HepG2 (cell line): ENCODE measurements at regions not wholly inside any gene's neighbourhood (a gene's known extent, or its start where the extent isn't known, plus 50 kb on each side); places are given as distances from the start of the nearest gene placed in this dataset.

Experiments
- ATAC-seq: fragments of 200-7000 bp; cut with Tn5 transposase; 3 replicates; pipeline ENCODE4 v1.9.1; 2020; ENCODE audit warnings: mild to moderate bottlenecking, moderate library complexity
- BruUV-seq: library from RNA; stranded (reverse); fragments of 400-500 nt; replicated peaks from 2 replicates; lab custom pipeline; 2021; lab: Mats Ljungman, UMichigan
- CTCF ChIA-PET: fragments of 300-600 bp; formaldehyde crosslinking; extraction: SDS; loops from one replicate; lab custom pipeline; 2021; ENCODE audit warnings: low total read pairs, inconsistent platforms, low intra/inter-chr PET ratio; lab: Yijun Ruan, JAX
- POLR2A ChIA-PET: fragments of 350-600 bp; sonication (Branson Sonifier 250); formaldehyde crosslinking; loops from one replicate; lab custom pipeline; 2020; ENCODE audit warnings: antibody characterized with exemption, inconsistent platforms; lab: Yijun Ruan, JAX
- DNase-seq: peaks from one replicate; pipeline ENCODE4 v3.0.0-alpha.2; 2015; ENCODE audit warnings: low spot score
- FAIRE-seq: peaks from 3 replicates; lab custom pipeline; 2011; peaks lifted over from hg19 to GRCh38; lab: Jason Lieb, UNC
- H2AFZ ChIP-seq: one replicate; pipeline ENCODE4 v1.6.1; 2011; ENCODE audit warnings: low read length, inconsistent platforms
- H3K27ac ChIP-seq: fragments of 300-600 bp; 3 replicates; pipeline ENCODE4 v1.8.0; 2011; ENCODE audit warnings: mixed run types, mild to moderate bottlenecking, mixed read lengths, low read length, inconsistent platforms; ENCODE audit not compliant: insufficient read depth; ENCODE audit errors: extremely low read length
- H3K27me3 ChIP-seq, 2 experiments: fragments of 200-600 bp in 1 of 2; 2 replicates in 1 of 2; 3 replicates in 1 of 2; pipeline versions ENCODE4 v1.6.0 to v1.8.0; 2011; ENCODE audit warnings: low read length in 2 of 2, mild to moderate bottlenecking in 2 of 2, moderate library complexity in 2 of 2, inconsistent platforms in 1 of 2; ENCODE audit not compliant: insufficient read depth in 2 of 2, control insufficient read depth in 1 of 2
- H3K36me3 ChIP-seq, 2 experiments: fragments of 200-600 bp in 1 of 2; replicated peaks in 1 of 2; 2 replicates in 1 of 2; 3 replicates in 1 of 2; pipeline versions ENCODE4 v1.5.1 to v1.8.0; 2011; ENCODE audit warnings: low read length in 2 of 2, inconsistent platforms in 1 of 2; ENCODE audit not compliant: insufficient read depth in 2 of 2, control insufficient read depth in 1 of 2
- H3K4me1 ChIP-seq: 2 replicates; pipeline ENCODE4 v1.5.1; 2012; ENCODE audit warnings: low read length, inconsistent platforms; ENCODE audit not compliant: insufficient read depth
- H3K4me2 ChIP-seq: 2 replicates; pipeline ENCODE4 v1.6.0; 2011; ENCODE audit warnings: low read depth, low read length, inconsistent platforms
- H3K4me3 ChIP-seq, 3 experiments: fragments of 200-600 bp in 1 of 3; sonication (generic), shearing (Covaris generic) in 1 of 3; replicated peaks in 1 of 3; 2 replicates each; pipeline ENCODE4 v1.5.1; 2011 to 2016; ENCODE audit warnings: low read length in 3 of 3, inconsistent platforms in 2 of 3, low read depth in 2 of 3, mild to moderate bottlenecking in 2 of 3, control low read depth in 1 of 3, mixed read lengths in 1 of 3; ENCODE audit not compliant: insufficient read depth in 1 of 3
- H3K79me2 ChIP-seq: one replicate; pipeline ENCODE4 v1.6.1; 2011; ENCODE audit warnings: low read length, inconsistent platforms; ENCODE audit not compliant: insufficient read depth
- H3K9ac ChIP-seq: 2 replicates; pipeline ENCODE4 v1.6.0; 2011; ENCODE audit warnings: mild to moderate bottlenecking, low read depth, low read length, inconsistent platforms; ENCODE audit not compliant: insufficient read depth
- H3K9me3 ChIP-seq: 2 replicates; pipeline ENCODE4 v1.5.1; 2012; ENCODE audit warnings: mild to moderate bottlenecking, low read length
- H4K20me1 ChIP-seq: 2 replicates; pipeline ENCODE4 v1.6.0; 2011; ENCODE audit warnings: inconsistent platforms, mild to moderate bottlenecking, low read length, moderate library complexity; ENCODE audit not compliant: insufficient read depth
- FOXM1 ChIP-seq: sonication (generic); formaldehyde crosslinking; IDR thresholded peaks from 2 replicates; pipeline ENCODE4 v1.5.0; 2020; ENCODE audit warnings: missing genetic modification reagents
- GABPB1 ChIP-seq: IDR thresholded peaks from 2 replicates; pipeline ENCODE4 v1.6.1; 2016; ENCODE audit warnings: mild to moderate bottlenecking, missing genetic modification reagents, moderate library complexity, missing compliant biosample characterization
- MNT ChIP-seq: fragments of 450-650 bp; IDR thresholded peaks from 2 replicates; pipeline ENCODE4 v1.6.1; 2016
- NRL ChIP-seq: sonication (generic); formaldehyde crosslinking; IDR thresholded peaks from 2 replicates; pipeline ENCODE4 v1.5.0; 2020; ENCODE audit warnings: missing genetic modification reagents, mild to moderate bottlenecking, moderate library complexity, borderline replicate concordance
- SALL1 ChIP-seq: sonication (generic); formaldehyde crosslinking; IDR thresholded peaks from 2 replicates; pipeline ENCODE4 v1.8.0; 2022; ENCODE audit warnings: mild to moderate bottlenecking, missing genetic modification reagents
- ZFP36L2 ChIP-seq: sonication (generic); formaldehyde crosslinking; IDR thresholded peaks from 2 replicates; pipeline ENCODE4 v1.4.0; 2020; ENCODE audit warnings: missing genetic modification reagents
- ZNF234 ChIP-seq: sonication (generic); formaldehyde crosslinking; conservative IDR thresholded peaks from 2 replicates; pipeline ENCODE4 v1.5.1; 2020; ENCODE audit warnings: mild to moderate bottlenecking, missing genetic modification reagents
- ZNF367 ChIP-seq: sonication (generic); formaldehyde crosslinking; IDR thresholded peaks from 2 replicates; pipeline ENCODE4 v1.4.0; 2020; ENCODE audit warnings: missing genetic modification reagents, borderline replicate concordance
- ZNF574 ChIP-seq: sonication (generic); formaldehyde crosslinking; IDR thresholded peaks from 2 replicates; pipeline ENCODE4 v1.4.0; 2020; ENCODE audit warnings: missing genetic modification reagents
- ZNF776 ChIP-seq: sonication (generic); formaldehyde crosslinking; IDR thresholded peaks from 2 replicates; pipeline ENCODE4 v1.4.0; 2020; ENCODE audit warnings: mild to moderate bottlenecking, missing genetic modification reagents
- WGBS: methylation state at CpG from one replicate; pipeline ENCODE4 v1.1.6; 2017; ENCODE audit warnings: low lambda C conversion rate; 5-methylcytosine and 5-hydroxymethylcytosine counted together
- in situ Hi-C: cut with HindIII; loops from 2 replicates; pipeline ENCODE4 v1.10.0; 2017; ENCODE audit warnings: low pct_unique_long_range_greater_than_20kb; ENCODE audit not compliant: extremely low pct_ligation_motif_present
- intact Hi-C: fragments of 100-400 bp; cut with micrococcal nuclease; formaldehyde crosslinking; loops from one replicate; pipeline ENCODE4 v1.10.0; 2022; ENCODE audit not compliant: unreplicated experiment

DNA sequence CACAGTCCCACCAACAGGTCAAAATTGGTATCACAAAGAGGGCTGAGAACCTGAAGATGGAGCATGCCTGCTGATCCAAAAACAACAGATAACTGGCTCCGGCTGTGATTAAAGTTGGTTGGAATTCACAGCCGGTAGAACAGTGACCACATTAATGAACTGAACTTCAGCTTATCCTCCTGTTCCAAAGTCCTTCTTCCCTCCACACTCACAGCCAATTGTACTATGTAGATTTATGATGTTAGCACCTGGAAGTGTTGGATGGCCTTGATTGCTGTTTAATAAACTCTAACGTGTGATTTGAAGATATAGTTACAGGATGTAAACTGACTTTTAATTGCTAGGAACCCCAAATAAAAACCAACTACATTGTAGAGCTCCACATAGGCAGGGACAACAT, 367.3 kb upstream of the FRG2C start:
- ChIA-PET POLR2A (no interaction called here), CTCF (no interaction called here)
- no peak overlapping the region for H3K4me3 ChIP-seq
- H3K79me2 ChIP-seq: no peaks in the 10 kb centered on the region
- no peaks in the 10 kb centered on the region for H4K20me1 ChIP-seq
- ATAC-seq: no peak
- H3K27me3 ChIP-seq: no peaks in the 10 kb centered on the region; a peak in 1 of 5 replicates
- H3K4me1 ChIP-seq: no peaks in the 10 kb centered on the region
- no TSS peak for BruUV-seq
- in situ Hi-C loops: loop anchor here (10.0 kb wide), 1 partner anchor 128 kb away; no protein-coding TSS in a partner anchor
- H3K4me2 ChIP-seq: no peak overlapping the region
- no peak for DNase-seq
- no peak overlapping the region for H3K27ac ChIP-seq
- intact Hi-C loops: no loop called here
- no peak overlapping the region for H2AFZ ChIP-seq
- no peaks in the 10 kb centered on the region for H3K36me3 ChIP-seq
- no peaks in the 10 kb centered on the region for H3K9me3 ChIP-seq
- no peak for FAIRE-seq
- TF ChIP-seq SALL1 (no peak), ZNF367 (CRISPR knock-in tag) (no peak), ZNF234 (CRISPR knock-in tag) (no peak), FOXM1 (no peak), ZFP36L2 (CRISPR knock-in tag) (no peak), GABPB1 (CRISPR knock-in tag) (no peak), NRL (no peak), MNT (no peak), ZNF574 (CRISPR knock-in tag) (no peak), ZNF776 (CRISPR knock-in tag) (no peak)
- WGBS: 0% methylated on average over 3 of the region's 3 CpGs
- H3K9ac ChIP-seq: no peak overlapping the region
